A549 (cell line): ENCODE measurements at regions not wholly inside any gene's neighbourhood (a gene's known extent, or its start where the extent isn't known, plus 50 kb on each side); places are given as distances from the start of the nearest gene placed in this dataset.
"Not testable (repeated sequence)": the region's sequence is repeated elsewhere in the genome, so short reads cannot be mapped to it uniquely, and the experiment has no call there.

Source experiments
- ATAC-seq, 2 experiments: fragments of 200-7000 bp in 1 of 2; fragments of >200 bp in 1 of 2; cut with Nextera tagmentation in 1 of 2; cut with Tn5 transposase in 1 of 2; 3 replicates each; pipeline versions ENCODE4 v1.8.0 to v1.9.1; 2018 to 2020; ENCODE audit warnings: mild to moderate bottlenecking in 1 of 2, moderate library complexity in 1 of 2
- CTCF ChIA-PET: fragments of 300-600 bp; sonication (Branson Sonifier 250); formaldehyde crosslinking; extraction: SDS; loops from one replicate; lab custom pipeline; 2021; ENCODE audit warnings: antibody characterized with exemption, inconsistent platforms; lab: Yijun Ruan, JAX
- POLR2A ChIA-PET: fragments of 350-600 bp; formaldehyde crosslinking; extraction: SDS; loops from one replicate; lab custom pipeline; 2021; ENCODE audit warnings: antibody characterized with exemption, inconsistent platforms; lab: Yijun Ruan, JAX
- DNase-seq, 2 experiments: peaks; one replicate each; pipeline versions ENCODE4 v3.0.0 to v3.0.0-alpha.2; 2011 to 2016; ENCODE audit warnings: low read depth in 1 of 2, low spot score in 1 of 2
- FAIRE-seq: peaks from 2 replicates; lab custom pipeline; 2011; peaks lifted over from hg19 to GRCh38; lab: Jason Lieb, UNC
- H3K27ac ChIP-seq, 2 experiments: fragments of >200 bp; sonication (Bioruptor Twin); formaldehyde crosslinking; 3 replicates each; pipeline ENCODE4 v1.5.1; 2016 to 2017
- H3K4me1 ChIP-seq: fragments of >200 bp; sonication (Bioruptor Twin); formaldehyde crosslinking; 3 replicates; pipeline ENCODE4 v1.6.1; 2016
- H3K4me2 ChIP-seq: fragments of >200 bp; sonication (Bioruptor Twin); formaldehyde crosslinking; 3 replicates; pipeline ENCODE4 v1.6.1; 2016
- H3K4me3 ChIP-seq: fragments of >200 bp; sonication (Bioruptor Twin); formaldehyde crosslinking; 3 replicates; pipeline ENCODE4 v1.5.1; 2016
- H3K9me3 ChIP-seq: fragments of >200 bp; sonication (Bioruptor Twin); formaldehyde crosslinking; 3 replicates; pipeline ENCODE4 v1.6.1; 2016
- WGBS: methylation state at CpG from one replicate; pipeline ENCODE4 v1.1.6; 2017; ENCODE audit errors: missing lambda C conversion rate; 5-methylcytosine and 5-hydroxymethylcytosine counted together

- H3K9me3 ChIP-seq, POLR2A ChIA-PET, H3K27ac ChIP-seq, H3K4me1 ChIP-seq, H3K4me2 ChIP-seq, CTCF ChIA-PET, FAIRE-seq, ATAC-seq, H3K4me3 ChIP-seq: not testable (repeated sequence)
- 29% methylated on average over 29 of the region's 29 CpGs for WGBS
- peak in 1 of 2 experiments; percentile 29 for DNase-seq
Measured at GRCh38 chr16:46390660-46391462, 230.3 kb downstream of the SHCBP1 start.

GRCh38 chr16:46389561-46390041 lies 231.6 kb downstream of the SHCBP1 start:
- CTCF ChIA-PET, H3K9me3 ChIP-seq, FAIRE-seq, H3K27ac ChIP-seq, POLR2A ChIA-PET, H3K4me2 ChIP-seq, H3K4me3 ChIP-seq, H3K4me1 ChIP-seq: not testable (repeated sequence)
- 27% methylated on average over 20 of the region's 20 CpGs for WGBS
- peak in 1 of 2 experiments; percentile 82 for DNase-seq
- ATAC-seq, result 0 out of 6 replicates have a peak, but pooled peaks of 1 of the 2 experiments have one; percentile 1

DNA sequence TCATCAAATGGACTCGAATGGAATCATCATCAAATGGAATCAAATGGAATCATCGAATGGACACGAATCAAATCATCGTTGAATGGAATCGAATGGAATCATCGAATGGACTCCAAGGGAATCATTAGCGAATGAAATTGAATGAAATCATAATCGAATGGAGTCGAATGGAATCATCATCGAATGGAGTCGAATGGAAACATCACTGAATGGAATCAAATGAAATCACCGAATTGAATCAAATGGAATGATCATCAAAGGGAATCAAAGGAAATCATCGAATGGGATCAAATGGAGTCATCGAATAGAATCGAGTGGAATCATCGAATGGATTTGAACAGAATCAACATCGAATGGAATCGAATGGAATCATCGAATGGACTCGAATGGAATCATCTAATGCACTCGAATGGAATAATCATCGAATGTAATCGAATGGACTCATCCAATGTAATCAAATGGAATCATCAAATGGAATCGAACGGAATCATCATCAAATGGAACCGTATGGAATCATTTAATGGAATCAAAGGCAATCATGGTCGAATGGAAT lies 232.2 kb downstream of the SHCBP1 start:
- ATAC-seq, DNase-seq, H3K4me1 ChIP-seq, CTCF ChIA-PET, POLR2A ChIA-PET, H3K4me2 ChIP-seq, H3K4me3 ChIP-seq, H3K9me3 ChIP-seq, H3K27ac ChIP-seq, FAIRE-seq: not testable (repeated sequence)
- WGBS, result 32% methylated on average over 27 of the region's 27 CpGs

DNA sequence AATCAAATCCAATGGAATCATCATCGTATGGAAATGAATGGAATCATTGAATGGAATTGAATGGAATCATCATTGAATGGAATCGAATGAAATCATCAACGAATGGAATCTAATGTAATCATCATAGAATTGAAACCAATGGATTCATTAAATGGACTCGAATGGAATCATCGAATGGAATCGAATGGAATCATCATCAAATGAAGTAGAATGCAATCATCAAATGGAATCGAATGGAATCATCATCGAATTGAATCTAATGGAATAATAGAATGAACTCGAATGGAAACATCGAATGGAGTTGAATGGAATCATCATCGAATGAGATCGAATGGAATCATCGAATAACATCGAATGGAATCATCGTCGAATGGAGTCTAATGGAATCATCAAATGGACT lies 232.8 kb downstream of the SHCBP1 start:
- H3K9me3 ChIP-seq, CTCF ChIA-PET, H3K4me1 ChIP-seq, POLR2A ChIA-PET, DNase-seq, H3K4me2 ChIP-seq, FAIRE-seq, H3K4me3 ChIP-seq, ATAC-seq, H3K27ac ChIP-seq: not testable (repeated sequence)
- WGBS, result 30% methylated on average over 16 of the region's 16 CpGs

GRCh38 chr16:46387720-46388119 lies 233.5 kb downstream of the SHCBP1 start:
- H3K4me1 ChIP-seq, H3K9me3 ChIP-seq, DNase-seq, H3K4me3 ChIP-seq, CTCF ChIA-PET, ATAC-seq, POLR2A ChIA-PET, H3K4me2 ChIP-seq, H3K27ac ChIP-seq, FAIRE-seq: not testable (repeated sequence)
- 9% methylated on average over 15 of the region's 15 CpGs for WGBS

DNA sequence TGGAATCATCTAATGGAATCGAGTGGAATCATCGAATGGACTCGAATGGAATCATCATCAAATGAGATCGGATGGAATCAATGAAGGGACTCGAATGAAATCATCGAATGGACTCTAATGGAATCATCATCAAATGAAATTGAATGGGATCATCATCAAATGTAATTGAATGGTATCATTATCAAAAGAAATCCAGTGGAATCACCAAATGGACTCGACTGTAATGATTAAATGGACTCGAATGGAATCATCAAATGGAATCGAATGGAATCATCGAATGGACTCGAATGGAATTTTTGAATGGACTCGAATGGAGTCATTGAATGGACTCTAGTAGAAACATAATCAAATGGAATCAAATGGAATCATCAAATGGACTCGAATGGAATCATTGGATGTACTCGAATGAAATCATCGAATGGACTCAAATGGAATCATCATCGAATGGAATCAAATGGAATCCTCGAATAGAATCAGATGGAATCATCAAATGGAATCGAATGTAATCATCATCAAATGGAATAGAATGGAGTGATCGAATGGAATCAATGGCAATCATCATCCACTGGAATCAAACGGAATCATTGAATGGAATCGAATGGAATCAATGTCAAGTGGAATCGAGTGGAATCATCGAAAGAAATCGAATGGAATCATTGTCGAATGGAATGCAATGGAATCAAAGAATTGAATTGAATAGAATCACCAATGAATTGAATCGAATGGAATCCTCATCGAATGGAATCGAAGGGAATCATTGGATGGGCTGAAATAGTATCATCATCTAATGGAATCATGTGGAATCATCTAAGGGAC lies 234.2 kb downstream of the SHCBP1 start:
- CTCF ChIA-PET, H3K4me1 ChIP-seq, H3K4me2 ChIP-seq, POLR2A ChIA-PET, H3K27ac ChIP-seq, DNase-seq, H3K9me3 ChIP-seq, FAIRE-seq, H3K4me3 ChIP-seq: not testable (repeated sequence)
- WGBS, result 15% methylated on average over 28 of the region's 28 CpGs
- peak; percentile 8 to 54; a peak in 5 of 6 replicates for ATAC-seq

DNA sequence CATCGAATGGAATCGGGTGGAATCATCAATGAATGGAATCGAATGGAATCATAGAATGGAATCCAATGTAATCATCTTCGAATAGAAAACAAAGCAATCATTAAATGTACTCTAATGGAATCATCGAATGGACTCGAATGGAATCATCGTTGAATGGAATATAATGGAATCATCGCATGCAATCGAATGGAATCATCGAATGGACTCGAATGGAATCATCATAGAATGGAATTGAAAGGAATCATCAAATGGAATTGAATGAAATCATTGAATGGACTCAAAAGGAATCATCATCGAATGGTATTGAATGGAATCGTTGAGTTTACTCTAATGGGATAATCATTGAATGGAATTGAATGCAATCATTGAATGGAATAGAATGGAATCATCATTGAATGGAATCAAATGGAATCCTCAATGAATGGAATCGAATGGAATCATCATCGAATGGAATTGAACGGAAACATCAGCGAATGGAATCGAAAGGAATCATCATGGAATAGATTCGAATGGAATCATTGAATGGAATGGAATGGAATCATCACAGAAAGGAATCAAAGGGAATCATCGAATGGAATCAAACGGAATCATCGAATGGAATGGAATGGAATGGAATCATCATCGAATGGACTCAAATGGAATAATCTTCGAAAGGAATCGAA lies 234.9 kb downstream of the SHCBP1 start:
- 22% methylated on average over 25 of the region's 25 CpGs for WGBS
- H3K4me2 ChIP-seq, H3K4me3 ChIP-seq, CTCF ChIA-PET, FAIRE-seq, H3K9me3 ChIP-seq, ATAC-seq, H3K4me1 ChIP-seq, H3K27ac ChIP-seq, POLR2A ChIA-PET: not testable (repeated sequence)
- DNase-seq, result peak in 1 of 2 experiments; percentile 60

DNA sequence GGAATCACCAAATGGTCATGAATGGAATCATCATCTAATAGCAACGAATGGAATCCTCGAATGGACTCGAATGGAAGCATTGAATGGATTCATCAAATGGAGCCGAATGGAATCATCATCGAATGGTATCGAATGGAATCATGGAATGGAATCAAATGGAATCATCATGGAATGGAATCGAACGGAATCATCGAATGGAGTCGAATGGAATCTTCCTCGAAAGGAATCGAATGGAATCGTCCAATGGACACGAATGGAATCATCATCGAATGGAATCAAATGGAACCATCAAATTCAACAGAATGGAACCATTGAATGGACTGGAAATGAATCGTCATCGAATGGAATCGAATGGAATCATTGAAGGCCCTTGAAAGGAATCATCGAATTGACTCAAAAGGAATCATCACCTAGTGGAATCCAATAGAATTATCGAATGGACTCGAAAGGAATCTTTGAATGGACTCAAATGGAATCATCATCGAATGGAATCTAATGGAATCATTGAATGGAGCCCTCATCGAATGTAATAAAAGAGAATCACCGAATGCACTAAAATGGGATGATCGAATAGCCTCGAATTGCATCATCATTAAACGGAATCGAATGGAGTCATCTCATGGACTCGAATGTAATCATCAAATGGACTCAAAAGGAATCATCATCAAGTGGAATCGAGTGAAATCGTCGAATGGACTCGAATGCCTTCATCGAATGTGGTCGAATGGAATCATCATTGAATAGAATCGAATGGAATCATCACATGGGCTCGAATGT lies 236.7 kb downstream of the SHCBP1 start:
- H3K27ac ChIP-seq, H3K4me3 ChIP-seq, FAIRE-seq, H3K9me3 ChIP-seq, H3K4me1 ChIP-seq, H3K4me2 ChIP-seq, ATAC-seq, POLR2A ChIA-PET, CTCF ChIA-PET: not testable (repeated sequence)
- DNase-seq, result peak in 1 of 2 experiments; percentile 29
- 22% methylated on average over 37 of the region's 37 CpGs for WGBS

- DNase-seq, POLR2A ChIA-PET, H3K9me3 ChIP-seq, H3K4me3 ChIP-seq, CTCF ChIA-PET, H3K4me2 ChIP-seq, H3K27ac ChIP-seq, H3K4me1 ChIP-seq, FAIRE-seq, ATAC-seq: not testable (repeated sequence)
- WGBS, result 44% methylated on average over 16 of the region's 16 CpGs
Measured at GRCh38 chr16:46383581-46383980, 237.6 kb downstream of the SHCBP1 start.
